ENCODE measurements at regions not wholly inside any gene's neighbourhood (a gene's known extent, or its start where the extent isn't known, plus 50 kb on each side); places are given as distances from the start of the nearest gene placed in this dataset.

DNA sequence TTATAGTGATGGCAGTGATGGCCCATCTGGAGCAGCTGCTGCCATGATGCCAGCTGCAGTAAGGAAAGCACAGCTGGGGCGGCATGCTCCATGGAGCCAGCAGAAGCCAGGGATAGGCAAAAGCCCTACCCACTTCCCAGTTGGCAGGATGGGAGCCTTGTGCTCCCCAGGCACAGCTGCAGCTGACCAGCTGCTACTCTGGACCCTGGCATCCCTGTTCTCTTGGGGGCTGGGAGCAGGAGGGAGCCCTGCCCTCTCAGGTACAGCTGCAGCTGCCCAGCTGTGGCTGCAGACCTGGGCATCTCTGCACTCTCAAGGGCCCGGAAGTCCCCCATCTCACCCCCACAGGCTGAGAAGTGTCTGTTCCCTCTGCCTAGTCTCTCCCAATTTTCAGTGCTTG is 531.9 kb downstream of the PCDH18 start:
- Histone ChIP-seq H3K14ac (replicated peaks; ENCODE audit: low read depth, low read length) (no peak overlapping the region), H3K18ac (ENCODE audit: low read depth, low read length) (no peak overlapping the region), H3K9me3 (ENCODE audit: control insufficient read depth, insufficient read depth, low read length) (no peaks in the 10 kb centered on the region), H3K23ac (ENCODE audit: low read depth, low read length) (no peak overlapping the region), H2AK5ac (ENCODE audit: low read depth, low read length) (no peak overlapping the region), H3K4ac (ENCODE audit: low read depth, low read length) (no peak overlapping the region), H3K4me3 (ENCODE audit: insufficient read depth, low read depth, low read length) (no peak overlapping the region), H2BK5ac (ENCODE audit: low read depth, low read length, poor library complexity, severe bottlenecking) (no peak overlapping the region), H3K4me1 (ENCODE audit: control insufficient read depth, insufficient read depth, low read length) (no peaks in the 10 kb centered on the region), H4K5ac (ENCODE audit: low read depth, low read length) (no peak overlapping the region), H3K79me1 (ENCODE audit: low read depth in 1 of 2, low read length in 2 of 2) (no peaks in the 10 kb centered on the region), H2BK20ac (ENCODE audit: low read depth, low read length) (no peak overlapping the region), H3K9me1 (ENCODE audit: insufficient read depth, low read length) (no peaks in the 10 kb centered on the region), H3K36me3 (ENCODE audit: control insufficient read depth, insufficient read depth, low read length) (no peaks in the 10 kb centered on the region), H2BK15ac (ENCODE audit: low read depth, low read length) (no peak overlapping the region), H2BK120ac (ENCODE audit: low read depth, low read length) (no peak overlapping the region), H3K56ac (ENCODE audit: extremely low read depth, insufficient read depth, low read length) (no peak overlapping the region), H4K91ac (ENCODE audit: insufficient read depth, low read depth, low read length) (no peak overlapping the region), H4K8ac (ENCODE audit: low read depth in 2 of 2, low read length in 2 of 2) (no peak overlapping the region), H2AK9ac (replicated peaks; ENCODE audit: low read depth, low read length, poor library complexity) (no peak overlapping the region), H3K9ac (ENCODE audit: low read depth, low read length) (no peak overlapping the region), H3K27ac (ENCODE audit: insufficient read depth, low read length) (no peak overlapping the region), H2AFZ (replicated peaks; ENCODE audit: low read length, poor library complexity) (no peak overlapping the region), H4K20me1 (ENCODE audit: insufficient read depth, low read length) (no peaks in the 10 kb centered on the region), H3K27me3 (ENCODE audit: control insufficient read depth, insufficient read depth, low read length) (no peaks in the 10 kb centered on the region), H3K4me2 (ENCODE audit: low read depth, low read length) (no peak overlapping the region)
- in situ Hi-C loops (cut with MboI; ENCODE audit: low sequenced_read_pairs) (no loop called here), intact Hi-C loops (cut with micrococcal nuclease) (no loop called here), dilution Hi-C loops (cut with HindIII; ENCODE audit: low sequenced_read_pairs, unreplicated experiment) (no loop called here)
- DNase-seq (no peak), ATAC-seq (ENCODE audit: low read depth) (no peak)
- no TSS peak for BruUV-seq (replicated peaks)
- TF ChIP-seq RFX5 (IDR thresholded peaks at IDR 0.05; ENCODE audit: low read depth, low read length) (no peak), RAD21 (IDR thresholded peaks at IDR 0.05; ENCODE audit: low read length) (no peak), CEBPB (IDR thresholded peaks at IDR 0.05; ENCODE audit: low read depth, low read length) (no peak)
- ChIA-PET POLR2A (ENCODE audit: unreplicated experiment) (no interaction called here), CTCF (no interaction called here)
- no CpG with 5 or more reads among the region's 2 CpGs for WGBS, 2 experiments (ENCODE audit: extremely low coverage in 2 of 2, insufficient read length in 1 of 2)

All from IMR-90 (cell line).